H1 (cell line): ENCODE measurements at regions not wholly inside any gene's neighbourhood (a gene's known extent, or its start where the extent isn't known, plus 50 kb on each side); places are given as distances from the start of the nearest gene placed in this dataset.

Experiments
- CREB1 ChIP-seq: IDR thresholded peaks from 2 replicates; pipeline ENCODE4 v1.6.1; 2012; ENCODE audit warnings: inconsistent platforms
- CTBP2 ChIP-seq: IDR thresholded peaks from 2 replicates; pipeline ENCODE4 v1.7.0; 2011; ENCODE audit warnings: borderline replicate concordance, mild to moderate bottlenecking, moderate library complexity, mixed read lengths, low read length; ENCODE audit not compliant: insufficient read depth, insufficient read length
- CTCF ChIP-seq, 3 experiments: IDR thresholded peaks; 1 replicate in 2 of 3; 2 replicates in 1 of 3; pipeline versions ENCODE4 v1.5.1 to v1.6.1; 2011; ENCODE audit warnings: low read length in 3 of 3, mild to moderate bottlenecking in 3 of 3, inconsistent platforms in 2 of 3, low read depth in 1 of 3, moderate library complexity in 1 of 3; ENCODE audit not compliant: insufficient read depth in 1 of 3; ENCODE audit errors: control extremely low read depth in 1 of 3
- E2F6 ChIP-seq: IDR thresholded peaks from 2 replicates; pipeline ENCODE4 v1.6.1; 2012; ENCODE audit warnings: inconsistent platforms
- FOSL1 ChIP-seq: IDR thresholded peaks from 2 replicates; pipeline ENCODE4 v1.6.1; 2011; ENCODE audit warnings: mild to moderate bottlenecking, low read depth, low read length, moderate library complexity; ENCODE audit not compliant: insufficient read depth
- HDAC2 ChIP-seq, 2 experiments: fragments of 300-600 bp in 1 of 2; sonication (generic) in 1 of 2; IDR thresholded peaks; 2 replicates each; pipeline ENCODE4 v1.6.1; 2011 to 2012; ENCODE audit warnings: low read depth in 2 of 2, low read length in 2 of 2, mild to moderate bottlenecking in 2 of 2, moderate library complexity in 2 of 2, borderline replicate concordance in 1 of 2, inconsistent platforms in 1 of 2
- JUN ChIP-seq: IDR thresholded peaks from 2 replicates; pipeline ENCODE4 v1.6.1; 2011; ENCODE audit warnings: low read depth, mild to moderate bottlenecking, improper control_type of control experiment, low read length
- POLR2AphosphoS5 ChIP-seq: IDR thresholded peaks from 2 replicates; pipeline ENCODE4 v1.6.1; 2011; ENCODE audit warnings: low read depth, low read length
- SIN3A ChIP-seq, 2 experiments: IDR thresholded peaks in 1 of 2; conservative IDR thresholded peaks in 1 of 2; 2 replicates each; pipeline ENCODE4 v1.6.1; 2011 to 2012; ENCODE audit warnings: low read length in 2 of 2, improper control_type of control experiment in 1 of 2, low read depth in 1 of 2, mild to moderate bottlenecking in 1 of 2
- SP4 ChIP-seq: IDR thresholded peaks from 2 replicates; pipeline ENCODE4 v1.6.1; 2012; ENCODE audit warnings: low read length, inconsistent platforms
- TCF12 ChIP-seq: IDR thresholded peaks from 2 replicates; pipeline ENCODE4 v1.6.1; 2011; ENCODE audit warnings: low read depth, mild to moderate bottlenecking, low read length

- no peak for TF ChIP-seq TCF12
- no peak for TF ChIP-seq JUN
- no peak for TF ChIP-seq CTCF (IDR thresholded peaks at IDR 0.05; ENCODE audit: control extremely low read depth in 1 of 3, insufficient read depth in 1 of 3, low read depth in 1 of 3, low read length in 3 of 3)
- TF ChIP-seq HDAC2 (IDR thresholded peaks at IDR 0.05; ENCODE audit: borderline replicate concordance in 1 of 2, low read depth in 2 of 2, low read length in 2 of 2), result no peak
- TF ChIP-seq CTBP2, result no peak
- no peak for TF ChIP-seq CREB1
- TF ChIP-seq E2F6, result no peak
- no peak for TF ChIP-seq POLR2AphosphoS5
- no peak for TF ChIP-seq SIN3A (conservative IDR thresholded peaks at IDR 0.05 in 1 of 2, IDR thresholded peaks at IDR 0.05 in 1 of 2; ENCODE audit: low read depth in 1 of 2, low read length in 2 of 2)
- TF ChIP-seq FOSL1, result no peak
- no peak for TF ChIP-seq SP4
Measured at GRCh38 chr10:7101451-7101850, 309.4 kb downstream of the SFMBT2 start.
